ENCODE measurements at regions not wholly inside any gene's neighbourhood (a gene's known extent, or its start where the extent isn't known, plus 50 kb on each side); places are given as distances from the start of the nearest gene placed in this dataset.

DNA sequence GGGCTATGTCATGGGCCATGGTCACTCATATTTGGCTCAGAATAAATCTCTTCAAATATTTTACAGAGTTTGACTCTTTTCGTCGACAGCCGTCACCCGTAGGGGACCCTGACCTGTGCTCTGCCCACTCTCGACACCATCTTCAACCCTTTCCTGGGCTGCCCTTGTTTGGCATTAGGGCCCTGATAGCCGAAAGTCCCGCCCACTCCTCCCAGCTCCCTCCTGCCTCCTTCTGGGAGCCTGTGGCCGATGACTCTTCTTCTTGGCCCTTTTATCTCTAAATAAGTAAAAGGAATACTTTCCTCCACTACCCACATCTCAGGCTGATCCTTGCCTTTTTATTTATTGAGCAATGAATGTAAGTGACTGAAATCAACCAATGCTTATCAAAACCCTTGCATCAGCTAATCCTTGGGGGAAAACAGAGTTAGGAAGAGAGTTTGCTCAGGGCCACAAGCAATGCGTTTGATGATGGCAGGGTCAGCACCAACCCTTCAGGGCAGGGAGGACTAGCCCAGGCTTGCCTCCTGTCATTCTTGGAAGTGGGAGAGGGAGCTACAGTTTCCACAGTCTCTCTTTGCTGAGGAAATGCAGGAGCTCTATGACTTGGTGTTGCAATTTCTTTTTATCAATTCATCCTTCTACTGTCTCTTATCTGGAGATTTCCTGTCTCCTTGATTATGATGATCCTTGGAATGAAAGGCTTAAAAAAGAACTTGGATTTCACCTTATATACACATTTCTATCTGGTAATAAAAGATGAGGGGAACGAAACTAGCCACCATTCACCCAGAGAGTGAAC, 218.2 kb upstream of the PODXL start:
- TF ChIP-seq POLR2A (IDR thresholded peaks at IDR 0.05) = no peak
- TF ChIP-seq, protein P1, sequence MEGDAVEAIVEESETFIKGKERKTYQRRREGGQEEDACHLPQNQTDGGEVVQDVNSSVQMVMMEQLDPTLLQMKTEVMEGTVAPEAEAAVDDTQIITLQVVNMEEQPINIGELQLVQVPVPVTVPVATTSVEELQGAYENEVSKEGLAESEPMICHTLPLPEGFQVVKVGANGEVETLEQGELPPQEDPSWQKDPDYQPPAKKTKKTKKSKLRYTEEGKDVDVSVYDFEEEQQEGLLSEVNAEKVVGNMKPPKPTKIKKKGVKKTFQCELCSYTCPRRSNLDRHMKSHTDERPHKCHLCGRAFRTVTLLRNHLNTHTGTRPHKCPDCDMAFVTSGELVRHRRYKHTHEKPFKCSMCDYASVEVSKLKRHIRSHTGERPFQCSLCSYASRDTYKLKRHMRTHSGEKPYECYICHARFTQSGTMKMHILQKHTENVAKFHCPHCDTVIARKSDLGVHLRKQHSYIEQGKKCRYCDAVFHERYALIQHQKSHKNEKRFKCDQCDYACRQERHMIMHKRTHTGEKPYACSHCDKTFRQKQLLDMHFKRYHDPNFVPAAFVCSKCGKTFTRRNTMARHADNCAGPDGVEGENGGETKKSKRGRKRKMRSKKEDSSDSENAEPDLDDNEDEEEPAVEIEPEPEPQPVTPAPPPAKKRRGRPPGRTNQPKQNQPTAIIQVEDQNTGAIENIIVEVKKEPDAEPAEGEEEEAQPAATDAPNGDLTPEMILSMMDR (IDR thresholded peaks at IDR 0.05) = no peak

All from gastroesophageal sphincter (tissue), 3 donors.